Ishikawa (cell line): ENCODE measurements at regions not wholly inside any gene's neighbourhood (a gene's known extent, or its start where the extent isn't known, plus 50 kb on each side); places are given as distances from the start of the nearest gene placed in this dataset.

ENCODE experiments used
- EP300 ChIP-seq: IDR thresholded peaks from 2 replicates; pipeline ENCODE4 v1.6.1; 2012; ENCODE audit warnings: borderline replicate concordance
- TAF1 ChIP-seq: IDR thresholded peaks from 2 replicates; pipeline ENCODE4 v1.6.1; 2012; ENCODE audit warnings: low read depth, mild to moderate bottlenecking
- TEAD4 ChIP-seq: IDR thresholded peaks from 2 replicates; pipeline ENCODE4 v1.6.1; 2012
- YY1 ChIP-seq: IDR thresholded peaks from 2 replicates; pipeline ENCODE4 v1.6.1; 2012; ENCODE audit warnings: low read depth
- TF ChIP-seq, protein P1 (sequence below): IDR thresholded peaks from 2 replicates; pipeline ENCODE4 v1.6.1; 2012
- TF ChIP-seq, protein P2 (sequence below): IDR thresholded peaks from 2 replicates; pipeline ENCODE4 v1.6.1; 2012

DNA sequence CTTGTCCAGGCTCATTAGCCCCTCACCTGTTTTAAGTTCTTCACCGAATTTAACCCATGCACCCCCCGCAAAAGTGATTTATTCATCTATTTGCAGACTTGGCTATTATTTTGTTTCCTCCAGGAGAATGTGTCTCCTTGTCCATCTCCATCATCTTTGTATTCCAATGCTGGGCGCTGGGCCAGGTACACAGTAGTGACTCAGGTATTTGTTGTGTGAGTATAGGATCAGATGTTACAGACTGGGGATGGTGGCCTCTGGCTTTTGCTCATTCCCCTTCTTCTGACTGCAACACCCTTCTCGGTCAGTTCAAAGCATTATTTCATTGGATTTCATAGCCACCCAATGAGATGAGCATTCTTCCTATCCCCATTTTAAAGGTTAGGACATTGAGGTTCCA lies 408.2 kb downstream of the MN1 start:
- TF ChIP-seq, protein P1, sequence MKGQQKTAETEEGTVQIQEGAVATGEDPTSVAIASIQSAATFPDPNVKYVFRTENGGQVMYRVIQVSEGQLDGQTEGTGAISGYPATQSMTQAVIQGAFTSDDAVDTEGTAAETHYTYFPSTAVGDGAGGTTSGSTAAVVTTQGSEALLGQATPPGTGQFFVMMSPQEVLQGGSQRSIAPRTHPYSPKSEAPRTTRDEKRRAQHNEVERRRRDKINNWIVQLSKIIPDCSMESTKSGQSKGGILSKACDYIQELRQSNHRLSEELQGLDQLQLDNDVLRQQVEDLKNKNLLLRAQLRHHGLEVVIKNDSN = no peak
- no peak for TF ChIP-seq TAF1
- TF ChIP-seq TEAD4 = no peak
- TF ChIP-seq, protein P2, sequence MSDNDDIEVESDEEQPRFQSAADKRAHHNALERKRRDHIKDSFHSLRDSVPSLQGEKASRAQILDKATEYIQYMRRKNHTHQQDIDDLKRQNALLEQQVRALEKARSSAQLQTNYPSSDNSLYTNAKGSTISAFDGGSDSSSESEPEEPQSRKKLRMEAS = no peak
- TF ChIP-seq YY1 = no peak
- TF ChIP-seq EP300 = no peak
